IPS DF 4.7 (cell line): ENCODE measurements at regions not wholly inside any gene's neighbourhood (a gene's known extent, or its start where the extent isn't known, plus 50 kb on each side); places are given as distances from the start of the nearest gene placed in this dataset.

ENCODE experiments used
- DNase-seq: peaks from one replicate; pipeline ENCODE4 v3.0.0-alpha.2; 2013; ENCODE audit warnings: low spot score; ENCODE audit errors: extremely low read depth

GRCh38 chr1:172951730-172952365, 98.9 kb downstream of the TNFSF18 start:
- DNase-seq = no peak

GRCh38 chr1:172952516-172952915, 98.2 kb downstream of the TNFSF18 start:
- DNase-seq = no peak

DNA sequence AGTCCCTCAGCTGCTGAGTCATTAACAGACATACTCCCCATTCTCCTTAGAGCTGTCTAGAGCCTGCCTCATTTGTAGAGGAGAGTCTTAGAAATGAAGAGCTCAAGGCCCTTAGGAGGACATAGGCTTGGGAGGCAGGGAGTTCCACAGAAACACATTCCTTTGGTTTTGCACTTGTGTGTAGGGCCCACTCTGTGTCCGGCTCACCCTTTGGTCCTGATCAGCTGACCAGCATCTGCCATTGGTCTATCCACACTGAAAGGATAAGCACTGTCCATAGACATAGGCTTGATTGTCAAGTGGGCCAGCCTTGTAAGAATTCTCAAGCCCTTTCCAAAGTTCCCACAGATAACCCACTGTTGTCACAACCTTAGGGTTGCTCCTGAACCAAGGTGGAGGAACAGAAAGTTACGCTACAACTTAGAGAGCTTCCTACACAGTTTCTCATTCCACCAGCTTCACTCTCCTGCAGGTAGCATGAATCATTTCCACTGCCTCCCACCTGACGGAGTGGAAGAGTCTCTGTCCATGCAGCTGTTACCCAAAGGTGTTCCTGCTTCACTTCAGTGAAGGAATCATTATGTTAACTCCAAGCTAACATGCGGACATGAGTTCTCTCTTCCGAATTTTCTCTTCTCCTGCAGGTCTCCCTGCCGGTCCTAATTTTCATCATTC, 96.1 kb downstream of the TNFSF18 start:
- no peak for DNase-seq

DNA sequence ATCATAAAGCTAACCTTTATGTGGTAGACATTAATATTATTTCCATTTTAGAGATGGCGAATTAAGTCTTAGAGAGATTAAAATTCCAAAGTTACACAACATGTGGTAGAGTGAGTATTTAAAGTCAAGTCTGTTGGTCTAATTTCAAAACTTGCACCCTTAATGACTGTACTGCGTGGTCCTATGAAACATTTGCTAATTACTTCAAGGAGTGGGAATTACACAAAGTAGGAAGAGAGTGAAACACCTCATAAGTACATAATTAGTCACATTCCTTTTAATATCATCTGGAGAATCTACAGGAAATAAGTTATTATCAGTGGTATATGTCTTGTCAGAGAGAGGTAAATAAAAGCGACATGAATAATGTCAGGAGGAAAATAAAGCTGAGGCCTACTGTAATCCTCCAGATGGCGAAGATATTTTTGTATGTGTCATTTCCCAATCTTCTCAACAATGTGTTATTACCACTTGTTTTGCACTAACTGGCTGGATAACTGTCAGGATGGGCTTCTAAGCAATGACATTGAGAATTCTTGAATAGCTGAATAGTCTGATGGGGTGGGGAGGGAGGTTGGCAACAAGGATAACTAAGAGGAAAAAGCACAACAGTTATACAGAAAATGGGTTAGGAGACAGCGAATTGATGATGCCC, 95.5 kb downstream of the TNFSF18 start:
- DNase-seq = no peak

GRCh38 chr1:172956871-172957270, 93.9 kb downstream of the TNFSF18 start:
- DNase-seq = no peak

- no peak for DNase-seq
Observed at GRCh38 chr1:172957491-172957890, 93.2 kb downstream of the TNFSF18 start.

- no peak for DNase-seq
Observed at GRCh38 chr1:172959571-172959970, 91.2 kb downstream of the TNFSF18 start.

DNA sequence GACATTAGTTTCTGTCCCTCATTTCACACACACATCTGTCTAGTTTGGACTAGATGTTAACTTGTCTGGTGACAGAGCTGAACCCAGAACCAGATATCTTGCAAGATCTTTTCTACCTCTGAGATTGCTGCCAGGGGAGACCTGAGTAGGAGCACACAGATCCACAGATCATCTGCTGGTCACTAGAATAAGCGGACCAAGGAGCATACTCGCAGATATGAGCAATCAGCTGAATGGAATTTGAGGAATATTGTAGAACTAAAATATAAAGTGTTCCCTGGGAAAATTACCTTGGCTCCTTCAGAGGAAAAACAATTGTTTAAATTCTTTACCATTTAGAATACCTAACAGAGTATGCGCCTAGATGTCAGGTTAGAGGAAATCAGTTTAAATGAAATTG, 90.7 kb downstream of the TNFSF18 start:
- DNase-seq = no peak

GRCh38 chr1:172960454-172961208, 90.1 kb downstream of the TNFSF18 start:
- no peak for DNase-seq

DNA sequence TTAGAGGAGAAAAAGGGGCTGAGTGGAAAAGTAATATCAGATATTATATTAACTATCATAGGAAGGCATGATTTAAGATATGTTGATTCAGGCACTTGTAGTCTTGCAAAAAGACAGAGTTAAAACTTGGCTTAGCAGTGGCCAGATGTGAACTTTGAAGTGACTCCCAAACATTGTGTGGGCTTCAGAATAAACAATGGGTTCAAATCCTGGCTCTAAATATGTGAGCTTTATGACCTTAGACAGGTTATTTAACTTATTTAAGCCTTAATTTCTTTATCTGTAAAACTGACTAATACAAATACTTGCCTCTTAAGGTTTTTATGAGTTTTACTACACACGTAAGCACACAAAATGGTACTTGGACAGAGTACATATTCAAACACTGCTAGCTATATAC, 85.9 kb downstream of the TNFSF18 start:
- DNase-seq = no peak

DNA sequence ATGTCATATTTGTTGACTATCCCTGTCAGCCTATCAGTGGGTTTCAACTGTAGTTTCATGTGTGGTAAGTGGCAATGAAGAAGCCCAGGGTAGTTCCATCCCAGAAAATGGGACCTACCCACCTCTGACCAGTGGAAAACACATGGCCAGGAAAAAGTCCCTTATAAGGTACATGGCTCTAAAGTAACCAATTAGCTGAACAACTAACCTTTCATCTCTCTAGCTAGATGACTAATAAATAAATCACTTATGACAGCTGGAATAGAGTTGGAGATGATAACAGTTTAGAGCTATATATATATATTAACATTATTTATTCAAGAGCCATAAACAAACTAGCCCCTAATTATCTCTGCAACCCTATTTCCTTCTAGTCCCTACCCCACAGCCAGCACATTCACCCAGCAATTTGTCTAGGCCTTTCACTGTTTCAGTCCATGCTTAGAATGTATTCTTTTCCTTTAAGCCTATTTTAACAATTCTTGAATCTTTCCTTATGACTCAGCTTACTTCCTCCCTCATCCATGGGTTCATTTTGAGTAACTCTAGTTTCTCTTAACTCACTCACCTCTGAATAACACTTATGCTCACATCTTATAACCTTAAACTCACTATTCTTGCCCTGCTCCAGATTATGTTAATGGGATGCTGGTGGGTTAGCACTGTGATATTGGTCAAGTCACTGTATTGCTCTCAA, 83.7 kb downstream of the TNFSF18 start:
- DNase-seq = no peak

DNA sequence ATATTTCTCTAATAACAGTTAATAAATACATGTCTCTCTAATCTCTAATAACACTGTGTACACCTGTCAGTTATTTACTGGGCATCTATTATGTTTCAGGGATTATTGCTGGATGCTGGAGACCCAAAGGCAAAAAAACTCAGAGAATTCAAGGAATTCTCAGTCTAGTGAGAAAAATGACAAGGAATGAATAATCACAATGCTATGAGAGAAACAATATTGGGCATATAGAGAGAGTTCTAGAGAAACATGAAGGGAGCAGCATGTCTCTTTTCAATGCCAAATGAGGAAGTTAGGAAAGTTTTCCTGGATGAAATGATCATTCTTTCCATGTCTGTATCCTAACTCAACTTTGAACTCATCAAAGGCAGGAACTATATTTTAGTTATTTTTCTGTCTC, 82.8 kb downstream of the TNFSF18 start:
- DNase-seq = no peak

DNA sequence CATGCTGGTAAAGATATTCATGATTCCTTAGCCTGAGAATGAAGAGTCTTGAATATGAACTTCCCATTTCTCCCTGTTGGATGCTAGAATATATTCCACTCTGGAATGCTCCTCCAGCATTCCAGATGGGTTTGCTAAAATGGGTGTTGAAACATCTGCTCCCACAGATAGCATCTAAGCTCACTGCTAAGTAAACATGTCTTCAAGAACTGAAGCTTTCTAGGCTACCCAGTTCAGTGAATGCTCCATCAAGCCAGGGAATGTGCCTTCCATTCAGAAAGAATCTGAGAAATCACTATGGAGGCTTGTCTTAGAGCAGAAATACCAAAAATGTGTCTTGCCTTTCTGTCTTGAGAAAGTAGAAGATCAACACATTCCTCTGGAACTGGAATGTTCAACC, 81.1 kb downstream of the TNFSF18 start:
- DNase-seq = no peak

- DNase-seq = no peak
Observed at GRCh38 chr1:172970186-172970585, 80.6 kb downstream of the TNFSF18 start.

DNA sequence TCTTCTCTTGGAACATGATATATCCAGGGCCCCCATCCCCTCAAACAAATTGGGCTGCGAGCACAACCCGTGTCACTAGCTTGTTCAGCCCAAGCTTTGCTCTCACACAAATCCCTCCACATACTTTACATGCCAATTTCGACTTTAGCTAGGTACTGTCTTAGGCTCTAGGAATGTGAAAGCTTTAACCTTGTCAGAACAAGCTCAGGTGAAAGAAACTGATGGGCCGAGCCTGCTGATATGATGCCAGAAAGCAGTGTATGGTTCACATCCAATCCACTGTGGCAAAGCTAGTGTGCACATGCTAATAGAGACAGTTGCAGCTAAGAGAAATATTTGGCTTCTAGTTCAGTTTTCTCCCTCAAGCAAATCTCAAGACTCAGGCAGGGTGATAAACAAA, 79.5 kb downstream of the TNFSF18 start:
- DNase-seq = no peak

- DNase-seq = no peak
Observed at GRCh38 chr1:172972258-172972657, 78.5 kb downstream of the TNFSF18 start.

GRCh38 chr1:172973424-172973823, 77.3 kb downstream of the TNFSF18 start:
- DNase-seq = no peak

GRCh38 chr1:172976222-172977041, 74.3 kb downstream of the TNFSF18 start:
- DNase-seq = no peak

GRCh38 chr1:172977296-172978017, 73.3 kb downstream of the TNFSF18 start:
- no peak for DNase-seq

- DNase-seq = no peak
Observed at GRCh38 chr1:172978595-172978994, 72.1 kb downstream of the TNFSF18 start.
